Ishikawa (cell line): ENCODE measurements at regions not wholly inside any gene's neighbourhood (a gene's known extent, or its start where the extent isn't known, plus 50 kb on each side); places are given as distances from the start of the nearest gene placed in this dataset.

Source experiments
- CEBPB ChIP-seq: IDR thresholded peaks from 2 replicates; pipeline ENCODE4 v1.6.1; 2012
- CREB1 ChIP-seq: IDR thresholded peaks from 2 replicates; pipeline ENCODE4 v1.6.1; 2012; ENCODE audit warnings: low read depth
- EGR1 ChIP-seq: IDR thresholded peaks from 2 replicates; pipeline ENCODE4 v1.6.1; 2012
- EP300 ChIP-seq: IDR thresholded peaks from 2 replicates; pipeline ENCODE4 v1.6.1; 2012; ENCODE audit warnings: borderline replicate concordance
- FOXM1 ChIP-seq: IDR thresholded peaks from 2 replicates; pipeline ENCODE4 v1.6.1; 2012; ENCODE audit warnings: low read depth, borderline replicate concordance
- NFIC ChIP-seq: IDR thresholded peaks from 2 replicates; pipeline ENCODE4 v1.6.1; 2012
- RAD21 ChIP-seq: IDR thresholded peaks from 2 replicates; pipeline ENCODE4 v1.6.1; 2012; ENCODE audit warnings: low read depth
- TAF1 ChIP-seq: IDR thresholded peaks from 2 replicates; pipeline ENCODE4 v1.6.1; 2012; ENCODE audit warnings: low read depth, mild to moderate bottlenecking
- TCF12 ChIP-seq: IDR thresholded peaks from 2 replicates; pipeline ENCODE4 v1.6.1; 2012; ENCODE audit warnings: low read depth
- TEAD4 ChIP-seq: IDR thresholded peaks from 2 replicates; pipeline ENCODE4 v1.6.1; 2012
- USF1 ChIP-seq: IDR thresholded peaks from 2 replicates; pipeline ENCODE4 v1.6.1; 2012
- YY1 ChIP-seq: IDR thresholded peaks from 2 replicates; pipeline ENCODE4 v1.6.1; 2012; ENCODE audit warnings: low read depth
- ZBTB7A ChIP-seq: IDR thresholded peaks from 2 replicates; pipeline ENCODE4 v1.6.1; 2012; ENCODE audit warnings: low read depth
- TF ChIP-seq, protein P1 (sequence below): IDR thresholded peaks from 2 replicates; pipeline ENCODE4 v1.6.1; 2012; ENCODE audit warnings: low read depth, mild to moderate bottlenecking
- TF ChIP-seq, protein P2 (sequence below): IDR thresholded peaks from 2 replicates; pipeline ENCODE4 v1.6.1; 2012

DNA sequence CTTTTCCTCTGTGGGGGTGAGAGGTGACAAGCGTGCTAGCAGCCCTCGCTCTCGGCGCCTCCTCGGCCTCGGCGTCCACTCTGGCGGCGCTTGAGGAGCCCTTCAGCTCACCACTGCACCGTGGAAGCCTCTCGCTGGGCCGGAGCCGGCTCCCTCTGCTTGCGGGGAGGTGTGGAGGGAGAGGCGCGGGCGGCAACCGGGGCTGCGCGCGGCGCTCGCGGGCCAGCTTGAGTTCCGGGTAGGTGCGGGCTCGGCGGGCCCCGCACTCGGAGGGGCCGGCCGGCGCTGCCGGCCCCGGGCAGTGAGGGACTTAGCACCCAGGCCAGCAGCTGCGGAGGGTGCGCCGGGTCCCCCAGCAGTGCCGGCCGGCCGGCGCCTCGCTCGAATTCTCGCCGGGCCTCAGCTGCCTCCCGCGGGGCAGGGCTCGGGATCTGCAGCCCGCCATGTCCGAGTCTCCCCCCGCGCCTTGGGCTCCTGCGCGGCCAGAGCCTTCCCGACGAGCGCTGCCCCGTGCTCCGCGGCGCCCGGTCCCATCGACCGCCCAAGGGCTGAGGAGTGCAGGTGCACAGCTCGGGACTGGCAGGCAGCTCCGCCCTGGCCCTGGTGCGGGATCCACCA is 352.8 kb upstream of the PODXL start:
- TF ChIP-seq CREB1: no peak
- TF ChIP-seq RAD21: no peak
- TF ChIP-seq ZBTB7A: no peak
- TF ChIP-seq TEAD4: no peak
- TF ChIP-seq, protein P1, sequence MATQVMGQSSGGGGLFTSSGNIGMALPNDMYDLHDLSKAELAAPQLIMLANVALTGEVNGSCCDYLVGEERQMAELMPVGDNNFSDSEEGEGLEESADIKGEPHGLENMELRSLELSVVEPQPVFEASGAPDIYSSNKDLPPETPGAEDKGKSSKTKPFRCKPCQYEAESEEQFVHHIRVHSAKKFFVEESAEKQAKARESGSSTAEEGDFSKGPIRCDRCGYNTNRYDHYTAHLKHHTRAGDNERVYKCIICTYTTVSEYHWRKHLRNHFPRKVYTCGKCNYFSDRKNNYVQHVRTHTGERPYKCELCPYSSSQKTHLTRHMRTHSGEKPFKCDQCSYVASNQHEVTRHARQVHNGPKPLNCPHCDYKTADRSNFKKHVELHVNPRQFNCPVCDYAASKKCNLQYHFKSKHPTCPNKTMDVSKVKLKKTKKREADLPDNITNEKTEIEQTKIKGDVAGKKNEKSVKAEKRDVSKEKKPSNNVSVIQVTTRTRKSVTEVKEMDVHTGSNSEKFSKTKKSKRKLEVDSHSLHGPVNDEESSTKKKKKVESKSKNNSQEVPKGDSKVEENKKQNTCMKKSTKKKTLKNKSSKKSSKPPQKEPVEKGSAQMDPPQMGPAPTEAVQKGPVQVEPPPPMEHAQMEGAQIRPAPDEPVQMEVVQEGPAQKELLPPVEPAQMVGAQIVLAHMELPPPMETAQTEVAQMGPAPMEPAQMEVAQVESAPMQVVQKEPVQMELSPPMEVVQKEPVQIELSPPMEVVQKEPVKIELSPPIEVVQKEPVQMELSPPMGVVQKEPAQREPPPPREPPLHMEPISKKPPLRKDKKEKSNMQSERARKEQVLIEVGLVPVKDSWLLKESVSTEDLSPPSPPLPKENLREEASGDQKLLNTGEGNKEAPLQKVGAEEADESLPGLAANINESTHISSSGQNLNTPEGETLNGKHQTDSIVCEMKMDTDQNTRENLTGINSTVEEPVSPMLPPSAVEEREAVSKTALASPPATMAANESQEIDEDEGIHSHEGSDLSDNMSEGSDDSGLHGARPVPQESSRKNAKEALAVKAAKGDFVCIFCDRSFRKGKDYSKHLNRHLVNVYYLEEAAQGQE: no peak
- TF ChIP-seq TCF12: no peak
- no peak for TF ChIP-seq CEBPB
- TF ChIP-seq USF1: no peak
- TF ChIP-seq FOXM1: no peak
- TF ChIP-seq EGR1: no peak
- TF ChIP-seq EP300: no peak
- TF ChIP-seq, protein P2, sequence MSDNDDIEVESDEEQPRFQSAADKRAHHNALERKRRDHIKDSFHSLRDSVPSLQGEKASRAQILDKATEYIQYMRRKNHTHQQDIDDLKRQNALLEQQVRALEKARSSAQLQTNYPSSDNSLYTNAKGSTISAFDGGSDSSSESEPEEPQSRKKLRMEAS: no peak
- no peak for TF ChIP-seq YY1
- no peak for TF ChIP-seq NFIC
- no peak for TF ChIP-seq TAF1

- no peak for TF ChIP-seq CREB1
Observed at GRCh38 chr7:131908714-131909113, 352.3 kb upstream of the PODXL start.

DNA sequence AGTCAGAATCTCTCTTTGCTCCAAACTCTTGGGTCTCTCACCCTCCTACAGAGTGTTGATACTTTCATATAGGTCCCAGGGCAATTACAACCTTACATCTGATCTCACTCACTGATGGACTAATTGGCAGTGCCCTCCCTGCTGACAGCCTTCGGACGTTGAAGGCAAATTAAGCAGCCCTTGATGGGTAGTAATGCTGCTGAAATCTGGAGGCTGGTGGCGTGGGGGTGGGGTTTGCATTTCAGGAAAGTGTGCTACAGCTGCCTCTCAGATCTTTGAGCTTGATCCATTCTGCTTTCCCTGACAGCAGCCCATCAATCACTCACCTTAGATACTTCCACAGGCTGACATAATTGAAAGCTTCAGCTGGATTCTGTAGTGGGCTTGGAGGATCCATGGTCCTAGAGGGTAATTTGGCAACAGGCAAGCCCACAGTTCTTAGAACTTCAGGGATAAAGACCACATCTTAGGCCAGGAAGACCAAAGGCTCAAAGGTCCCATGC is 349.1 kb upstream of the PODXL start:
- TF ChIP-seq TAF1 (no peak), ZBTB7A (no peak), RAD21 (no peak), YY1 (no peak), CEBPB (no peak), FOXM1 (no peak), EGR1 (no peak), EP300 (no peak), TCF12 (no peak), CREB1 (no peak), NFIC (no peak), TEAD4 (no peak), USF1 (no peak)
- TF ChIP-seq, protein P2: no peak
- TF ChIP-seq, protein P1: no peak

DNA sequence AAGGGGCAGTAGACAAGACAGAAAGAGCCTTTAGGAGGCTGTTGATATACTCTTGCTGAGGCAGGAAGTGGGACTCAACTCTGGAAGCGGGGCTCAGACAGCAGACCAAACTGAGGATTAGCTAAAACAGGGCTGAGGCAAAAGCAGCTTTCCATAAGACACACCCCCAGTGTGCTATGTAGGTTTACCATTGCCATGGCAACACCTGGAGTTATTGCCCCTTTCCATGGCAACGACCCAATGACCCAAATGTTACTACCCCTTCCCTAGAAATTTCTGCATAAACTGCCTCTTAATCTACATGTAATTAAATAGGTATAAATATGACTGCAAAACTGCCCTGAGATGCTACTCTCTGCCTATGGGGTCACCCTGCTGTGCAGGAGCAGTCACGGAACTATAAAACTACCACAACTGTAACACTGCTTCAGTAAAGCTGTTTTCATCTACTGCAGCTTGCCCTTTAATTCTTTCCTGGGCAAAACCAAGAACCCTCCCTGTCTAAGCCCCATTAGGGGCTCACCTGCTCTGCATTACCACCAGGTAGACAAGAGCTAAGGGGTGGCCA is 348.4 kb upstream of the PODXL start:
- TF ChIP-seq, protein P2: no peak
- TF ChIP-seq CREB1: no peak
- no peak for TF ChIP-seq EP300
- TF ChIP-seq ZBTB7A: no peak
- TF ChIP-seq FOXM1: no peak
- no peak for TF ChIP-seq TEAD4
- TF ChIP-seq TAF1: no peak

- TF ChIP-seq FOXM1 (no peak), TEAD4 (no peak), USF1 (no peak), TAF1 (no peak)
- TF ChIP-seq, protein P2: no peak
Observed at GRCh38 chr7:131903315-131903714, 346.9 kb upstream of the PODXL start.
